HG03354 (cell line): ENCODE measurements at regions not wholly inside any gene's neighbourhood (a gene's known extent, or its start where the extent isn't known, plus 50 kb on each side); places are given as distances from the start of the nearest gene placed in this dataset.

Source experiments
- ATAC-seq: cut with Tn5 transposase; IDR thresholded peaks from one replicate; pipeline ENCODE4 v1.9.1; 2021; ENCODE audit warnings: mild to moderate bottlenecking; ENCODE audit not compliant: unreplicated experiment, poor library complexity, severe bottlenecking

- ATAC-seq = no peak
Measured at GRCh38 chr3:159803459-159803858, 185.2 kb upstream of the IL12A start.

- ATAC-seq = peak; percentile 96
Measured at GRCh38 chr3:159804726-159805410, 183.8 kb upstream of the IL12A start.

DNA sequence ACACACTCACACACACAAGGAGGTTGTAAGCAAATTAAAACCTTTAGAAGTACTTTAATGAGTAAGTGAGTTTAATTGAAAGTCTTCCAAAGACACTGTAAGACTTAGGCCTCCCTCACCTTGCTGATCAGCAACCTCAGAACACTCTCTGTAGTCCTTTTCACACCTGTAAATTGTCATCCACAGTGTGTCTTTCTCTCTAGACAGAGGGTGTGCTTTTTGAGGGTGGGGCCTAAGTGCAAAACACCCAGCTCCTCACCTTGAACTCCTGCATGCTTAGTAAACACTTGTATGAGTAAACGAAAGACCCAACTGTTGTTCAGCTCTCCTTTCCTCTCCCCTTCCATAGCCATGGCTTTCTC is 183.2 kb upstream of the IL12A start:
- ATAC-seq = peak; percentile 25

GRCh38 chr3:159806412-159806811 is 182.2 kb upstream of the IL12A start:
- ATAC-seq = no peak

- ATAC-seq = no peak
Measured at GRCh38 chr3:159807137-159808040, 181.2 kb upstream of the IL12A start.

GRCh38 chr3:159813822-159814531 is 174.7 kb upstream of the IL12A start:
- ATAC-seq = peak; percentile 47

- ATAC-seq = no peak
Measured at GRCh38 chr3:159816512-159816911, 172.1 kb upstream of the IL12A start.

DNA sequence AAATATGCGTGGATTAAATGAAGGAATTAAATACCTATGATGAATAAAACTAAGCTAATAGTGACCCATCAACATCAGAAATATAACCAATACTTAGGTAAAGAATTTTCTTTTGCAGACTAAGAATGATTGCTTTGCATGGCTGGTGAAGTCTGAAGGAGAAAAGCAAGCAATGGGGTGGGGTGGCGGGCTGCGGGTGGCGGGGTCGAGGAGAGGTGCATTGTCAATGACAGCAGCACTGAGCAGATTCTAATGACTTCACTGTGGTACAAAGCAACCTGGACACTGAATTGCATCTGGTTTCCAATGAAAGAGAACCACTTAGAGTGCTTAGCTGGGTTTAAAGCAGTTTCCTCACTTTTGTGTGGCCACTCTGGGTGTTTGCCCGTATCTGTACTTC is 171.5 kb upstream of the IL12A start:
- no peak for ATAC-seq

GRCh38 chr3:159817571-159817970 is 171.1 kb upstream of the IL12A start:
- ATAC-seq = no peak

- no peak for ATAC-seq
Measured at GRCh38 chr3:159818399-159818798, 170.2 kb upstream of the IL12A start.

DNA sequence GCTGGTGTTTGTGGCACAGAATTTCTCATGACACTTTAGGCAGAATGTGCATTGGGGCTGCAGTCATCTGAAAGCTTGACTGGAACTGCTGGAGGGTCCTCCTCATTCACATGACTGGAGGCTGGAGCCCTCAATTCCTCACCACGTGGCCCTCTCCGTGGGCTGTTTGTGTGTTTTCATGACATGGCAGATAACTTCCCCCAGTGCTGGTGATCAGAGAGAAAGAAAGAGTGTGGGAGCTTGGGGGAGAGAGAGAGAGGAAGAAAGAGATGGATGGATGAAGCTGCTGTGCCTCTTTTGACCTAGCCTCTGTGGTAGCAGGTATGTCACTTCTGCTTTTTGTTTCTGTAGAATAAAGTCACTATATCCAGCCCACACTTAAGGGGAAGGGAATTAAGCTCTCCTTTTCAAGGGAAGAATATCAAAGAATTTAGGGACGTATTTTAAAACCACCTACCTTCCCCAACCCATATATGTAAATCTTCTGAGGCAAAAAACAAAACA is 169.6 kb upstream of the IL12A start:
- ATAC-seq = no peak

GRCh38 chr3:159819676-159820075 is 169.0 kb upstream of the IL12A start:
- ATAC-seq = no peak

DNA sequence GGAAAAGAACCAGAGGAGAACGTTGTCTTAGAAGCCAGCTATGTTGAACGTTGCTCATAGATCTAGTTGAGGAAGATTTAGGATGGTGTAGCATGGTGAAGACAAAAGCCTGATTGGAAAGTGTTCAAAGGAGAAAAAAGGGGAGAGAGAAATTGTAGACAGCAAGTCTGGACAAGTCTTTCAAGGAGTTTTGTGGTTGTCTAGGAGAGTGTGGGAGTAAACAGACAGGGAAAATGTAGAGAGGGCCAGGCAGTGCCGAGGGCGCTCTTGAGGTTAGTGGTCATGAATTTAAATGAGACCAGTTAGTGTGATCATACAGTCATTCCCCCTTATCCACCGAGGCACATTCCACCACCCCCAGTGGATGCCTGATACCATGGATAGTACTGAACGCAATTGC is 167.5 kb upstream of the IL12A start:
- ATAC-seq = no peak

GRCh38 chr3:159821736-159822135 is 166.9 kb upstream of the IL12A start:
- ATAC-seq = no peak

GRCh38 chr3:159823780-159824179 is 164.9 kb upstream of the IL12A start:
- no peak for ATAC-seq

DNA sequence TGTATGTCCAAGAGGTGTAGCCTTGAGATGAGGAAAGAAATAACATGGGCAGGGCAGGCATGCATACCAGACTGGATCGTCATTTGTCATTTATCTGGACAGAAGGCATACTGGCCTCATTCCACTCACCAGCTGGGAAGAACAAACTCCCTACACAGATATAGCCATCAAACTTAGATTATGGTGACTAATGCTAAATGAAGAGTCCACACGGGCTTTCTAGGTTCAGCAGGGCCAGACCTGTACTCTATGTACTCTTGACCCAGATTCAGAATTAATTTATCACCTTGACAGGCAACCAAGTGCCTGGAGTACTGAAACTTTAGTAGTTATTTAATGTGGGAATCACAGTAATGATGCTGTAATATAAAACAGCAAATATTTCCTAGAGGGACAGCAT is 164.3 kb upstream of the IL12A start:
- no peak for ATAC-seq

- no peak for ATAC-seq
Measured at GRCh38 chr3:159825216-159825854, 163.3 kb upstream of the IL12A start.

DNA sequence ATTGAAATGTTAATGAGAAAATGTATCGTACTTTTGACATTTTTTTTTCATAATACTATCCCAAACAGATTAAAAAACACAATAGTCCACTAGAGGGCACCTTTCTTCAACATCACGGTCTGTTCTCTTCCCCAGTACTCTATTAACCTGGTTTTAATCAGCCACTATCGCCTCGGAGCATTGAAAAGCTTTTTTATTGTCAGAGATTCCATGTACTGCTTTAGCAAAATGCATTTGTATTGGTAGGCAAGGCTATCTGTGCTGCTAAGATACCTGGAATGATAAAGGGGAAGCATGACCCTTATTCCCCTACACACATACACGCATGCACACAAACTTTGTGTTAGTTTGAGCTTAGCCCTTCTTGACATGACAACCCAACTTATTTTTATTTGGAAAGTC is 160.1 kb upstream of the IL12A start:
- no peak for ATAC-seq

DNA sequence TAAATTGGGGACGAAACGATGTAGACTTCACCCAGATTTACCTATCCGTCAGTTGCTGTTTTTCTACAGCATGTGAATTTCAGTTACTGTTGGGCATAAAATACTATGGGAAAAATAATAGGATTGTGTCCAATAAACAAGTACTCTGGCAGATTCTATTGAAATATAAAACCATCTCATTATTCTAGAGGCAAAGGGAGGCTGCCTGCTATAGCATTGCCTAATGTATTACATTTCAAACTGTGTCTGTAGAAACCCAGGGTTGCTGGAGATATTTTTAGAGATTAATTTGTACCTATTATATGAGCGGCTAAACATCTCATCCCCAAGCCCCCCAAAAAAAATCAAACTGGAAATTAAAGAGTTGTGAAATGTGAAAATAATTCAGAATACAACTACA is 159.6 kb upstream of the IL12A start:
- ATAC-seq = no peak
